ENCODE measurements at regions not wholly inside any gene's neighbourhood (a gene's known extent, or its start where the extent isn't known, plus 50 kb on each side); places are given as distances from the start of the nearest gene placed in this dataset.

GRCh38 chr17:77083531-77083930, 57.2 kb upstream of the SEC14L1 start:
- TF ChIP-seq EP300 (IDR thresholded peaks at IDR 0.05) (no peak), CTCF (IDR thresholded peaks at IDR 0.05) (no peak), POLR2AphosphoS5 (IDR thresholded peaks at IDR 0.05) (no peak), POLR2A (IDR thresholded peaks at IDR 0.05) (no peak)

Measured in gastroesophageal sphincter (tissue), 3 donors.